ENCODE measurements at regions not wholly inside any gene's neighbourhood (a gene's known extent, or its start where the extent isn't known, plus 50 kb on each side); places are given as distances from the start of the nearest gene placed in this dataset.
"Not testable (repeated sequence)": the region's sequence is repeated elsewhere in the genome, so short reads cannot be mapped to it uniquely, and the experiment has no call there.

- no peak for DNase-seq (ENCODE audit: low read depth in 2 of 2)
These were observed 382.0 kb downstream of the MAGEB5 start for GRCh38 chrX:26597981-26598380.

DNA sequence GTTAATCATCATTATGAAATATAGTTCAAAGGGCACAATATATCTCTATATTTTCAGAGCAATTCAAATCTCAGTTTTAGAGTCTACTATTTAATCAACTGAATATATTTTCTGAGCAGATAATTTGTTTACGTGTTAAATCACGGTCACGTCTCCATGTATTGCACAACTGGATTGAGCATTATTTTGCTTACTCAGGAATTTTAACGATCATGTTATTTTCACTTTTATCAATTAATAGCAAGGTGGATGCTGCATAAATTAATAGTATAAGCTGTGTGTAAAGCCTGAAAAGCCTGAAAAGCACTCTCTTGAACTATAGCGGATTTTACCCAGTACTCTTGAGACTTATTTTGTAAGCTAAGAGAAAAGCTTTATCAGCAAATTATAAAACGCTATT lies 374.9 kb downstream of the MAGEB5 start:
- no peak for DNase-seq (ENCODE audit: low read depth in 2 of 2)

GRCh38 chrX:26586570-26586969 lies 370.6 kb downstream of the MAGEB5 start:
- DNase-seq (ENCODE audit: low read depth in 2 of 2) = no peak

- DNase-seq (ENCODE audit: low read depth in 2 of 2) = no peak
These were observed 365.1 kb downstream of the MAGEB5 start for GRCh38 chrX:26581091-26581490.

DNA sequence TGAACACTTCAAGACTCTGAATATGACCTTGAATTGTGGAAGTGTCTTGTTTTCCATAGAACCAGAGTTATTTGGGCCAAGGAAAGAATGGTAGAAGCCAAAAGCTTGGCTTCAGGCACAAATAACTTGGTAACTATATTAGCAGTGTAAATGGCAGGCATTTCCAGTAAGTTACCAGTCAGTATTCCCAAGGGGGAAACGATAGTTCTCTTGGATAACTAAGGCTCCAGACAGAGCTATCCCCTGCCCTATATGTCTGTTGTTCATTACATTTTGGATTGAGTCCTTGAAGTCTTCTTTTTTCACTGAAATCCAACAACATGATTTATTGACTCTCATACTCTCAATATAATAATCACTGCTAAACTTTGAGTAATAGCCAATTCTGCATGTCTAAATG lies 364.1 kb downstream of the MAGEB5 start:
- no peak for DNase-seq (ENCODE audit: low read depth in 2 of 2)

DNA sequence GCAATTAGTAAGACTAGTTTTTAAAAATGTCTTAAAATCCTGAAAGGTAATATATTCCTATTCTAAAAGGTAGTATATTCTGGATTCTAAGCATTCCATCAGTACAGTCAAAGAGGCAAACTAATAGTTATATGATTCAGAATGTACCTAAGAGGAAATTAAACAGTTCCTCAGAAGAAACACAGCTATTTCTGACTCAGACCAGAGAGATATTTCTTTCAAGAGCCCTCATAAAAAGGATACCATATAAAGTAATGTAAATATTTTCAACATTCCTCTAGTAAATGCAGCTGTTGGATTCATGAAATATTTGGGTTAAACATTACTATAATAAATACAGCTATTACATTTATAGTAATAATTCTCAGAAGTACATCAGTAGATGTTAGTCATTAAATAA lies 358.3 kb downstream of the MAGEB5 start:
- no peak for DNase-seq (ENCODE audit: low read depth in 2 of 2)

DNA sequence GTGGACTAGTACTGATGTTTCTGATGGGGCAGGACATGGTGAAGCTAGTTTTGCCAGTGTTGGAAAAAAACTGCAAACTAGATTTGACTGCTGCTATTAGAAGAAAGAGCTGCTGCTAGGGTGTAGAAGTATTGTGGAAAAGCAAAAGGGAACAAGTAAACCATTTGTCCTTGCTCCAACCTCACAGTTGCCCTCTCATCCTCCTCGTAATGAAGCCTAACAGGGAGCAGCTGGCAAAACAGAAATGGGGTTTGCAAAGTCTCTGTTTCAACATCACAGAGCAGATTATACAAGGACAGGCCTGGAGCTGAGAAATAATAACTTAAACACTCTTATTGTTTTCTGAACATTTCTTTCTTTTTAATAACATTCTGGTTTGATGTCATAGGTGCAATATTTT lies 346.2 kb downstream of the MAGEB5 start:
- DNase-seq (ENCODE audit: low read depth in 2 of 2) = no peak

- no peak for DNase-seq (ENCODE audit: low read depth in 2 of 2)
These were observed 343.9 kb downstream of the MAGEB5 start for GRCh38 chrX:26559855-26560254.

DNA sequence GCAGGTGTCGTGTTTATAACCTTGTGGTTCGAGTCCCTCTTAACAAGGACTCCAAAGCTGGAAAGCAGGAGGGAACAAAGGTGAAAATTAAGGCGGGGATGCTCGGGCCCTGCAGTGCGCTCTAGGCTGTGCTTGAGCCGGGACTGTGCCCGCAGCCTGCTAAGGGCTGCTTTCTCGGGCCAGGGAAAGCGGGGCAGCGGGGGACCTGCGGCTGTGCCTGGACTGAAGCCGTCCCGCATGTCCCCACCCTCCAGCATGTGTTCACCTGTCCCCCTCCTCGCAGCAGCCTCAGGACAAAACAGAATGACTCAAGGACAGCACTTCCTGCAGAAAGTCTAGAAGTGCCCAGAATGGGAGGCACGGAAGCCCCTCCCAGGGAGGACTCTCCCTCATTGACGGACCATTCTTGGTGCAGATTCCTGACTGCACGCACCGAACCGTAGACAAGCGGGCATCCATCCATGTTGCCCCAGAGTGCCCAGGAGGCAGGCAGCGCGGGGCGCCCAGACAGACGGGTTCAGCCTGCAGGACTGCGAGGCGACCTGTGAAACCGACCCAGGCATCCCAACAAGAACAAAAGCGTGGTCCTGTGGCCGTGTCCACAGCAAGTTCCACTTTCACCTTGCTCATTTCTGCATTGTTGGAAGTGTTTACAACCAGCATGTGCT lies 342.9 kb downstream of the MAGEB5 start:
- DNase-seq (ENCODE audit: low read depth in 2 of 2) = no peak

GRCh38 chrX:26557691-26558321 lies 341.8 kb downstream of the MAGEB5 start:
- DNase-seq (ENCODE audit: low read depth in 2 of 2) = no peak

GRCh38 chrX:26525768-26526167 lies 309.8 kb downstream of the MAGEB5 start:
- not testable (repeated sequence) for DNase-seq (ENCODE audit: low read depth in 2 of 2)

GRCh38 chrX:26522501-26522900 lies 306.5 kb downstream of the MAGEB5 start:
- no peak for DNase-seq (ENCODE audit: low read depth in 2 of 2)

DNA sequence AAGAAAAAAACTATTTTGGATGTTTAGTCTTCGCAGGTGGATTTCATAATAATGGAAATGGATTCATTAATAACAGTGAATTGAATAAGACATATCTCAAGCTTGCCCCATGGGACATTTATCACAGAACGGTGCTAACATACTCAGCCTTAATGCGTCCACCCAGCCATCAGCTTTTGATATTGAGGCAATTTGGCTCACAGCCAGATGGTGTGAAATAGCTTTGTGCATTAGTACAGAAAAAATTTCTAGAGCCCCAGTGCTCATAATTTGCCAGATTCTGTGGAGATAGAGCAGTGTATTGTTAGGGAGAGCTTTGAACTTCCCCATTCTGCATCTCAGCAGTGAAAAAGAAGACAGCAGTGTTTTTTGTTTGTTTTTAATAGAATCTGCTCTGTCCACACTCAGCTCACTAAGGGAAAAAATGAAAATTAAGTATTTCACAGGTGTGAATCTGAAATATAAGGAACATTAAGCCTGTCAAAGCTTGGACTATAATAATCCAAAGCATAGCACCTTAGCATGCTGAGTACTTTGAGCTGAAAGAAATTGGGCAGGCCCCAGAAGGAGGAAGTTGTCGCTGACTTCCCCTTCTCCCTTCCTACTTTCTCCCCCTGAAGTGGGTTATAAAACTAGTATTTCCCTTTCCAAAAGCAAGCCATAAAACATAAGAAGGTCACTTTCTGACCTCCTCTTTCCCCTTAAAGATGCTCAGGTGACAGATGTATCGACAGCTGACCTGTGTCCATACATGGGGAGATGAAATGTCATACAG lies 295.8 kb downstream of the MAGEB5 start:
- DNase-seq (ENCODE audit: low read depth in 2 of 2) = no peak

- no peak for DNase-seq (ENCODE audit: low read depth in 2 of 2)
These were observed 255.0 kb downstream of the MAGEB5 start for GRCh38 chrX:26470941-26471340.

DNA sequence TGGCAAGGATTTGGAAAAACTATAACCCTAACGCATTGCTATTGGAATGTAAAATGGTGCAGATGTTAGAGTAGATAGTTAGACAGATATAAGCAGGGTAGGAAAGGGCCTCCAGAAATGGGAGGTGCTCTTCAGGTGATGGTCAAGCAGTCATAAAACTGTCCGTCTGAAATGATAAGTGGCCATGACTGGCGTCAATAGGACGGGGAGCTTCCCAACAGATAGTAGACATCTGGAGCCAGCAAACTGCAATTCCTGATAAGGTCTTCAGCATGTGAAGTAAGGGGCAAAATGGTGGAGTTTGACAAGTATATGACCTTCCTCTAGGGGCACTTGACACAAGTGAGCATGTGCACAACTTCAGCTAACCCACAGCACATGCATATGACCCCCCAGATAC lies 250.4 kb downstream of the MAGEB5 start:
- DNase-seq (ENCODE audit: low read depth in 2 of 2) = no peak

DNA sequence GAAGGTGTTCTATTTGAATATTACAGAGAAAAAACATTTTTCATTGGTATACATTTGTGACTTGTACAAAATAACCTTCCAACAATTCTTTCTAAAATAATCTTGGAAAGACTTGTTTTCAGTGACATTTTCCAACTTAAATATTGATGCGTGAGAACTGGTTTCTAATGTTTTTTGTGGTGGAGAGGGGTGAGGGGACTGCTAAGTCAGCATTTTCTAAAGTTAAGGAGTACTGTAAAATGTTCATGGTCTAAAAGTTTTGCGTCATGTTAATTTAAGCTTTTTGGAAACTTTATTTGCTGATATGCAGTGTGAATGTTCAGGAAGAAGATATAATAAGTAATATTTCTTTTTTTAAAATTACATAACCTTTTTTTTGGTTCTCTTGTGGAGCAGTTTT lies 229.3 kb downstream of the MAGEB5 start:
- DNase-seq (ENCODE audit: low read depth in 2 of 2) = no peak

DNA sequence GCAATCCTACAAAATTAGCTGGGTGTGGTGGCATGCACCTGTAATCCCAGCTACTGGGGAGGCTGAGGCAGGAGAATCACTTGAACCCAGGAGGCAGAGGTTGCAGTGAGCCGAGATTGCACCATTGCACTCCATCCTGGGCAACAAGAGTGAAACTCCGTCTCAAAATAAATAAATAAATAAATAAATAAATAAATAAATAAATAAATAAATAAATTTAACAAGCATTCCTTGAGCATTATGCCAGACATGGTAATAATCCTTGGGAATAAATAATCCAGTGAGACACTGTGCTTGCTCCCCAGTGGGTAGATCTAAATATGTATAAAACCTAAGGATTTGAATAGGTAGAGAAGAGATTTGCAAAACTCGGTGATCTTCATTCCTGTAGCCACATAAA lies 228.4 kb downstream of the MAGEB5 start:
- not testable (repeated sequence) for DNase-seq (ENCODE audit: low read depth in 2 of 2)

DNA sequence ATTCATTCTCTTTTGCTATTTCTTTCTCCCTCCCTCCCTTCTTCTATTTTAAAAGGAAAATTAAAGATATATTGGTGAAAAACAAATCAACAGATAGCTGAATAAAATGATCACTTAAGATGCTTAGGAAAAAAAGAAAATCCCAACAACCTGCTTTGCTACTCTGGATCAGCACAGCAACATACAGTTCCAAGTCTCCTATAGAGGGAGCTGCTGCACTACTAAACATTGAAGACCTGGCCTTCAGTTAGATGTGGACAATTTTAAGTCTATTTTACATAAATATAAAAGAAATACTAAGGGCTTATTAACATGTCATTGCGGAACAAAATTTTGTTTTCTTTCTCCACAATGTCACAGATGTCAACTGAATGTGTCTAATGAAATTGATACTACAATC lies 226.4 kb downstream of the MAGEB5 start:
- DNase-seq (ENCODE audit: low read depth in 2 of 2) = no peak

DNA sequence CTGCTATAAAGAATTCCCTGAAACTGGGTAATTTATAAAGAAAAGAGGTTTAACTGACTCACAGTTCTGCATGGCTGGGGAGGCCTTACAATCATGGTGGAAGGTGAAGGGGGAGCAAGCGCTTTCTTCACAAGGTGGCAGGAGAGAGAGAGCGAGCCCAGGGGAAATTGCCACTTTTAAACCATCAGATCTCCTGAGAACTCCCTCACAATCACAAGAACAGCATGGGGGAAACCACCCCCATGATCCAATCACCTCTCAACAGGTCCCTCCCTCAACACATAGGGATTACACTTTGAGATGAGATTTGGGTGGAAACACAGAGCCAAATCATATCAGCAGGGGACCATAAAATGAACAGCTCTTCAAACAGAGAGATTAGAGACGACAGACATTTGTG lies 198.6 kb downstream of the MAGEB5 start:
- no peak for DNase-seq (ENCODE audit: low read depth in 2 of 2)

DNA sequence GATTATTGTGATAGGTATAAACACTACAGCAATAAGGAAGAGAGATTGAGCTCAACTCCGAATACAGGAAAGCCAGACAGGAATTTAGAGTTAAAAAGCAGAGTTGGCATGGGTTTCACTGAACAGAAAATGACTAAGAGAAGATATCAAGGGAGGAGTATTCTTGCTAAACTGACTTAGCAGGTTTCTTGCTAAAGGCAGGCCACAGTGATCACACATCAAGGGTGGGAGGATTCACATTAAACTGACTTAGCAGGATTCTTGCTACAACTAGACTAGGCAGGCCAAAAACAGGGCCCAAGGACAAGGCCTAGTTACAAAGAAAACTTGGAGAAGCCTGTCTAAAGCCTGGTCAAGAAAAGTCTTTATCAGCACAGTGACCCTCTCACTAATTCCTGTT lies 195.1 kb downstream of the MAGEB5 start:
- DNase-seq (ENCODE audit: low read depth in 2 of 2) = no peak

- DNase-seq (ENCODE audit: low read depth in 2 of 2) = no peak
These were observed 193.7 kb downstream of the MAGEB5 start for GRCh38 chrX:26409636-26410035.

DNA sequence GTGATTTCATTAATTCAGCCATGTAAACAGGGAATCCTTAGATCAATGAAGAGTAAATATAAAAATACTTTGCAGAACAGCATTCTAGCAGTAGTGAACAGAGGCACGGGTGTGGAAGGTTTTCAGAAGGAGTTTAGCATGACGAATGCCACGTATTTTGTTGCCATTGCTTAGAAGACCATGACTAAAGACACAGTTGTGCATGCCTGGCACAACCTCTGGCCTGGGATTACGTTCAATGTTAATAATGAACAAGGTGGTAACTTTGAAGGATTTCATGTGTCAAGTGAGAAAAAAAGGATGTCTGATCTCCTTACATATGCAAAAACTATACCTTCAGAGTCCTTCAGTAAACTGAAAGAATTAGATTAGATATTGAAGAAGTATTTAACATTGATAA lies 171.9 kb downstream of the MAGEB5 start:
- DNase-seq (ENCODE audit: low read depth in 2 of 2) = no peak

DNA sequence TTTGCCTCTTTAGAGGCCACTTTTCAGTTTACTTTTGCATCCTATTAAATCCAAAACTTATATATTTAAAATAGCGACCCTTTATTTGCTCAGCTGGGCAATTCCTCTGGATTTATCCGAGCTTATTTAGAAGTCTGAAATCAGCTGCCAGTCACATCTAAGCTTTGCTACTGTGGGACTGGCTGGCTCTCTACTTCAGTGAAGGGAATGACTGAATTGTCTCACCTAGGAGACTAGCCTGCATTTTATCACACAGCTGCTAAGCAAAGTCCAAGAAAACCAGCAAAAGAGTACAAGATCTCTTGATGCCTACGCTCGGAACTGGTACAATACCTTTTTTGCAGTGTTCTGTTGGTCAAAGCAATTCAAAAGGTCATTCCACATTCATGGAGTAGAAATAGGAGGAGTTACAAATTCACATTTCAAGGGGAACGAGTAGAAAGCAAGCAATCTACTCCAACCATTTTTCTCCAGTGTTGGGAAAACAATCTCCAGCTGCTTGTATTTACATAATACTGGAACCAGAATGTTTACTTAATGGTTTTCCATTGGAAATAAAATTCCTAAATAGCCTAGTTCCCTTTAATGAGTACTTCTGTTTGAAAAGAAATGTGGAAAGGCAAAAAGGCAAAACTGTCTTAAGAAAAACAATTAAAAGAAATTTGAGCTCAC lies 160.2 kb downstream of the MAGEB5 start:
- no peak for DNase-seq (ENCODE audit: low read depth in 2 of 2)
